Left lung (tissue), 4 donors: ENCODE measurements at regions not wholly inside any gene's neighbourhood (a gene's known extent, or its start where the extent isn't known, plus 50 kb on each side); places are given as distances from the start of the nearest gene placed in this dataset.

ENCODE experiments used
- ATAC-seq: fragments of 200-7000 bp; cut with Tn5 transposase; one replicate; pipeline ENCODE4 v1.9.1; 2020; ENCODE audit warnings: moderate library complexity
- DNase-seq, 4 donors: peaks; one replicate each; pipeline ENCODE4 v3.0.0-alpha.2; 2013 to 2020
- H3K27ac ChIP-seq, 2 donors: fragments of 200-600 bp; sonication (generic) in 1 of 2; one replicate each; pipeline versions ENCODE4 v1.5.0 to v1.8.0; 2020 to 2021
- H3K27me3 ChIP-seq, 2 donors: fragments of 200-600 bp; sonication (generic) in 1 of 2; one replicate each; pipeline versions ENCODE4 v1.5.0 to v1.8.0; 2020 to 2021
- H3K36me3 ChIP-seq, 2 donors: fragments of 200-600 bp; sonication (generic) in 1 of 2; one replicate each; pipeline versions ENCODE4 v1.5.0 to v1.8.0; 2020 to 2021
- H3K4me1 ChIP-seq, 2 donors: fragments of 200-600 bp; one replicate each; pipeline ENCODE4 v1.8.0; 2021
- H3K4me3 ChIP-seq, 2 donors: fragments of 200-600 bp; sonication (generic) in 1 of 2; one replicate each; pipeline versions ENCODE4 v1.5.0 to v1.8.0; 2020 to 2021; ENCODE audit warnings: mild to moderate bottlenecking in 1 of 2
- H3K9me3 ChIP-seq, 2 donors: fragments of 200-600 bp; sonication (generic) in 1 of 2; one replicate each; pipeline versions ENCODE4 v1.5.0 to v1.8.0; 2020 to 2021
- intact Hi-C, 2 donors: fragments of 100-400 bp; cut with DNase I; formaldehyde crosslinking; loops; one replicate each; pipeline versions ENCODE4 v1.11.2 to v1.14.2; 2022
- TF ChIP-seq, protein P1 (sequence below), 2 donors: fragments of 200-600 bp; sonication (generic) in 1 of 2; IDR thresholded peaks; one replicate each; pipeline versions ENCODE4 v1.5.0 to v1.8.0; 2021; ENCODE audit warnings: antibody characterized with exemption in 2 of 2
- donor health status: DM: no; HTN: yes; CAD: no.
- donor health status: DM: no; HTN: no; CAD: no.

DNA sequence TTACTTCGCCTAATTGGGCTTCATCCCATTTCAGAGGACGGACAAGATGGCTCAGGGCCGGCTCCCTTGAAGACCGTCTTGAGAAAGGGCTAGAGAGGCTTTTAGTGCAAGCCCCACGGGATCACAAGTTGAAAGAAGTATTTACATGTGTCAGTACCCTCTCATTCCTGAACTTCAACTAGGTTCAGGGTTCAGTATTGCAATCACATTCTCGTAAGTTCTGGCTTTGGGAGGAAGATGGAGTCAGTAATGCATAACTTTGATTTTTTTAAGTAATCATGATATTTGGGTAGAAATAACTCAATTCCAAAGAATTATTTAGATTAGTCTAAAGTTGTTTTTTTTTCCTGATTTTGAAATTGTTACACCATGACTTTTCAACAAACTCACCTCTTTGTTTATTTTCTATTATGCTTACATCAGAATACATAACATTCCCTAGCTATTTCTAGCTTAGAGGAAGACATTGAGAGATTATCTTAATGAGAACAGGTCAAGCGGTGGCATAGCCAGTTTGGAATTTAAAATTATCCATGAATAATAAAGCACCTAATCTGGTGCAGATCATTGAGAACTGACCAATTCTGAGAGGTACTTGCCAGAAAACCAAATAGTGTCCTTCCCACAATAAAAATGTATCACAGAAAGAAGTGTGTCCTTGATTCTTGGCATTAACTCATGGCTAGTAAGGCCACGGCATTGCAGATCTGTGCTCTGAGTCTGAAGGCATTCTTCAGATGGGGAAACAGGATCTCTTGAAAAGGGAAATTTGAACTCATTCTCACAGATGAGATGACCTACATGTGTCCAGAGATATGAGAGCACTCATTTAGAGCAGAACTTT, 92.1 kb upstream of the BLID start:
- peaks cover 6 to 28% of the 10 kb centered on the region in 2 donors for H3K4me1 ChIP-seq
- H3K4me3 ChIP-seq, result no peak overlapping the region
- no peaks in the 10 kb centered on the region for H3K36me3 ChIP-seq
- TF ChIP-seq, protein P1, sequence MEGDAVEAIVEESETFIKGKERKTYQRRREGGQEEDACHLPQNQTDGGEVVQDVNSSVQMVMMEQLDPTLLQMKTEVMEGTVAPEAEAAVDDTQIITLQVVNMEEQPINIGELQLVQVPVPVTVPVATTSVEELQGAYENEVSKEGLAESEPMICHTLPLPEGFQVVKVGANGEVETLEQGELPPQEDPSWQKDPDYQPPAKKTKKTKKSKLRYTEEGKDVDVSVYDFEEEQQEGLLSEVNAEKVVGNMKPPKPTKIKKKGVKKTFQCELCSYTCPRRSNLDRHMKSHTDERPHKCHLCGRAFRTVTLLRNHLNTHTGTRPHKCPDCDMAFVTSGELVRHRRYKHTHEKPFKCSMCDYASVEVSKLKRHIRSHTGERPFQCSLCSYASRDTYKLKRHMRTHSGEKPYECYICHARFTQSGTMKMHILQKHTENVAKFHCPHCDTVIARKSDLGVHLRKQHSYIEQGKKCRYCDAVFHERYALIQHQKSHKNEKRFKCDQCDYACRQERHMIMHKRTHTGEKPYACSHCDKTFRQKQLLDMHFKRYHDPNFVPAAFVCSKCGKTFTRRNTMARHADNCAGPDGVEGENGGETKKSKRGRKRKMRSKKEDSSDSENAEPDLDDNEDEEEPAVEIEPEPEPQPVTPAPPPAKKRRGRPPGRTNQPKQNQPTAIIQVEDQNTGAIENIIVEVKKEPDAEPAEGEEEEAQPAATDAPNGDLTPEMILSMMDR (IDR thresholded peaks at IDR 0.05), result no peak
- H3K27me3 ChIP-seq, result no peaks in the 10 kb centered on the region
- no peaks in the 10 kb centered on the region for H3K9me3 ChIP-seq
- H3K27ac ChIP-seq, result peak overlapping the region in 1 of 2 donors; percentile 49
- intact Hi-C loops, result loop anchor here in 1 of 2 donors (5.0 kb wide), 1 partner anchor 551 kb away; no protein-coding TSS in a partner anchor
- DNase-seq, result no peak
- ATAC-seq, result peak; percentile 46

DNA sequence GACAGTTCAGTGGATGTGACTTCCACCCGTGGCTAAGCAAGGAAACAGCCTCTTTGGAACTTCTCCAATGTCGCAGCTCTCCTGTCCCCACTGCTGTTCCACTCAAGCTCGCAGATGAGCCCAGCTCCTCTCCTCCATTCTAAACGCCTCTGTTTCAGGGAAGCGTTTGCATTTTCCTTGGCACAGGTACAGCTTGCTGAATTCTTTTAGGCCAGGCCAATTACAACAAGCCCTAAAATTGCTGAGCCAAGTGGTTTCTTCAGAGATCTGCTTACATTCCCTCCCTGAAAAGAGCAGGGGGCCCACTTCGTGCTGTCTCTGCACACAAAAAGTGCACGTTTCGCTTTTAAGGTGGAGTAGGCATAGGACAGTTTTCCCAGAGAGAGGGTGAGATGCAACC, 91.5 kb upstream of the BLID start:
- TF ChIP-seq, protein P1 (IDR thresholded peaks at IDR 0.05), result no peak
- Histone ChIP-seq H3K36me3 (no peaks in the 10 kb centered on the region), H3K27me3 (no peaks in the 10 kb centered on the region), H3K27ac (peak overlapping the region in 1 of 2 donors; percentile 49), H3K4me3 (no peak overlapping the region), H3K4me1 (peaks cover 12 to 28% of the 10 kb centered on the region in 2 donors), H3K9me3 (no peaks in the 10 kb centered on the region)
- ATAC-seq, result peak; percentile 19
- intact Hi-C loops, result loop anchor here in 1 of 2 donors (5.0 kb wide), 1 partner anchor 550 kb away; no protein-coding TSS in a partner anchor
- peak in 2 of 4 donors; percentile 60 to 87 for DNase-seq

DNA sequence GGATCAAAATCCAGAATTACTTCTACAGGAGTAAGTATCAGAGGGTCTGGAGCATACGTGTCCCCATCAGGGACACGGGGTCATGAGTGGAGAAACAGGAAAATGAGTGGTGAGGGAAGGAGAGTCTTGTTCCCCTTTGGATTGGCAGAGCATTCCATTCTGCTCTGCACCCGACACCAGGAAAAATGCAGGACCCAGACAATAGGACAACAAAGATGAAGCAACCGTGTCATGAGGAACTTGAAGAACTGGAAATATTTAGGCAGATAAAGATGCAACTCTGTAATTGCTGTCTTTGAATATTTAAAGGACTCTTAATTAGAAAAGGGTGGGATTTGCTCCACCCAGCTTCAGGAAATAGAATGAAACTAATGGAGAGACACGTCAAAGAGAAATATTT, 89.0 kb upstream of the BLID start:
- no peaks in the 10 kb centered on the region for H3K36me3 ChIP-seq
- intact Hi-C loops, result loop anchor here in 1 of 2 donors (5.0 kb wide), 1 partner anchor 548 kb away; no protein-coding TSS in a partner anchor
- H3K27me3 ChIP-seq, result no peaks in the 10 kb centered on the region
- no peak overlapping the region for H3K4me3 ChIP-seq
- ATAC-seq, result no peak
- H3K27ac ChIP-seq, result no peak overlapping the region
- peaks cover 14 to 25% of the 10 kb centered on the region in 2 donors for H3K4me1 ChIP-seq
- no peak for DNase-seq
- TF ChIP-seq, protein P1 (IDR thresholded peaks at IDR 0.05), result no peak
- no peaks in the 10 kb centered on the region for H3K9me3 ChIP-seq

DNA sequence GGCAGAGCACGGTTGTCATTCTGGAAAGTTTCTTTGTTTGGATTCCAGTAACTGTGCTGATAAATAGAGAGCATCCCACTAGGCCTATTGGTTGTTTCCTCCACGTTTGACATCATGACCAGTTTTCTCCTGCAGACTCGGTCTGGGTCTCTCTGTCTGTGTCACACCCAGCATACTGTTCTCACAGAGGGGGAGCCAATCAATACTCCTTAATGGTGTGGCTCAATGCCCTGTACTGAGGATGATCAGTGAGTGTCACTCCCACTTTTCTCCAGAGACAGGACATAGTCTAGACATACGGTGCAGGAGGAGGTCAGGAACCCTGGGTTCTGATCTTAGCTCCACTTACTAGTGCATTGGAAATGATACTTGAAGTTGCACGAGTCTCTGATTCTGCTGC, 88.2 kb upstream of the BLID start:
- ATAC-seq, result no peak
- Histone ChIP-seq H3K27me3 (no peaks in the 10 kb centered on the region), H3K27ac (no peak overlapping the region), H3K36me3 (no peaks in the 10 kb centered on the region), H3K4me3 (no peak overlapping the region), H3K4me1 (peaks cover 9 to 17% of the 10 kb centered on the region in 2 donors), H3K9me3 (no peaks in the 10 kb centered on the region)
- TF ChIP-seq, protein P1 (IDR thresholded peaks at IDR 0.05), result no peak
- DNase-seq, result no peak
- intact Hi-C loops, result no loop called here

DNA sequence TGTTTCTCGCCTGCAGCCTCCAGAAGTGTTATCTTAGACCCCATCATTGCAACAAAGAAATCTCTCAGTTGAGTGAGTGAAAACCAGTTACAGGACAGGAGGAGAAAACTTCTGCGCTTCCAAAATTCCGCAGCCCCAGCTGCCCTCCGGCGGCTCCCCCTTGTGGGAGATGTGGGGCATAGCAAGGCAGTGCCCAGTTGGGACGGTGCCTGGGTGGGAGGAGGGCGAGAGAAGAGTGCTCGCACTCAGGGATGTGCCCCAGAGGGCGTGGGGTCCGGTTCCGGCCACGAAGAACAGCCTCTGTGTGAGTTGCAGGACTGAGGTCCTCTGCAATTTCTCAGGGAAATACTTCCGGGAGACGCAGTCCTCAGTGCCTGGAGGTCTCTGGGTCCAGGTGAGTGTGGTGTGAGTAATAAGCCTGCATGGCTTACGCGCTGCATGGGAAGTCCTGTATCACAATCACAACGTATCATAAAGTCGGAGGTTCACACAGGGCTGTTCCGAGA, 87.0 kb upstream of the BLID start:
- Histone ChIP-seq H3K36me3 (no peaks in the 10 kb centered on the region), H3K27ac (peak overlapping the region in 1 of 2 donors; percentile 51)

More for the DNA sequence above, 87.0 kb upstream of the BLID start:
- TF ChIP-seq, protein P1 (IDR thresholded peaks at IDR 0.05), result peak; percentile 92 to 96
- Histone ChIP-seq H3K27me3 (no peaks in the 10 kb centered on the region), H3K4me3 (peak overlapping the region in 1 of 2 donors; percentile 5), H3K4me1 (peaks cover 7 to 9% of the 10 kb centered on the region in 2 donors), H3K9me3 (no peaks in the 10 kb centered on the region)
- DNase-seq (peak; percentile 57 to 85 (median 67)), ATAC-seq (peak; percentile 96)
- intact Hi-C loops, result no loop called here
